BJ (cell line): ENCODE measurements at regions not wholly inside any gene's neighbourhood (a gene's known extent, or its start where the extent isn't known, plus 50 kb on each side); places are given as distances from the start of the nearest gene placed in this dataset.

Experiments used
- CTCF ChIA-PET: fragments of 350-600 bp; formaldehyde crosslinking; extraction: SDS; loops from one replicate; lab custom pipeline; 2021; ENCODE audit warnings: antibody characterized with exemption, inconsistent platforms; lab: Yijun Ruan, JAX
- POLR2A ChIA-PET: fragments of 300-600 bp; sonication (Branson Sonifier 250); formaldehyde crosslinking; extraction: SDS; loops from one replicate; lab custom pipeline; 2021; ENCODE audit warnings: antibody characterized with exemption; lab: Charles Lee
- DNase-seq: peaks from one replicate; pipeline ENCODE4 v3.0.0-alpha.2; 2011; ENCODE audit warnings: low read depth
- H3K27me3 ChIP-seq: 2 replicates; pipeline ENCODE4 v1.6.0; 2011; ENCODE audit warnings: low read length; ENCODE audit not compliant: control insufficient read depth, insufficient read depth
- H3K36me3 ChIP-seq: 2 replicates; pipeline ENCODE4 v1.5.1; 2011; ENCODE audit warnings: low read length; ENCODE audit not compliant: control insufficient read depth, insufficient read depth
- H3K4me3 ChIP-seq: 2 replicates; pipeline ENCODE4 v1.5.1; 2011; ENCODE audit warnings: low read depth, mild to moderate bottlenecking, control low read depth, low read length
- TF ChIP-seq, protein P1 (sequence below): IDR thresholded peaks from 2 replicates; pipeline ENCODE4 v1.5.1; 2011; ENCODE audit warnings: low read depth, mild to moderate bottlenecking, control low read depth, inconsistent platforms, low read length, moderate library complexity; ENCODE audit not compliant: insufficient read depth

DNA sequence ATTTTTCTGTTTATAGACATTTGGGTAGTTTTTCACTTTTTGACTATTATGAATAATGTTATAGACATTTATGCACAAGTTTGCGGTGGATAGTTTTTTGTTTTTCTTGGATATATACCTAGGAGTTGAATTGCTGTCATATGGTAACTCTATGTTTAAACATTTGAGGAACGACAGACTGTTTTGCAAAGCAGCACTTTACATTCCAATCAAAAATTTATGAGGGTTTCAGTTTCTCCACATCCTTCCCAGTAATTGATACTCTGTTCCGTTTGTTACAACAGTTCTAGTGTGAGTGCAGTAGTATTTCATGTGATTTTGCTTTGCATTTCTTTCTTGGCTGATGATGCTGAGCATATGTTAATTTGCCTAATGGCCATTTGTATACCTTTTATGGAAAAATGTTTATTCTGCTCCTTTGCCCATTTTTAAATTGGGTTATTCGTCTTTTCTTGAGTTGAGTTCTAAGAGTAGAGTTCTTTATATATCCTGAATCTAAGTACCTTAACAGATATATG, 617.3 kb upstream of the LRATD1 start:
- H3K36me3 ChIP-seq = no peaks in the 10 kb centered on the region
- H3K27me3 ChIP-seq = no peaks in the 10 kb centered on the region
- no peak for DNase-seq
- TF ChIP-seq, protein P1, sequence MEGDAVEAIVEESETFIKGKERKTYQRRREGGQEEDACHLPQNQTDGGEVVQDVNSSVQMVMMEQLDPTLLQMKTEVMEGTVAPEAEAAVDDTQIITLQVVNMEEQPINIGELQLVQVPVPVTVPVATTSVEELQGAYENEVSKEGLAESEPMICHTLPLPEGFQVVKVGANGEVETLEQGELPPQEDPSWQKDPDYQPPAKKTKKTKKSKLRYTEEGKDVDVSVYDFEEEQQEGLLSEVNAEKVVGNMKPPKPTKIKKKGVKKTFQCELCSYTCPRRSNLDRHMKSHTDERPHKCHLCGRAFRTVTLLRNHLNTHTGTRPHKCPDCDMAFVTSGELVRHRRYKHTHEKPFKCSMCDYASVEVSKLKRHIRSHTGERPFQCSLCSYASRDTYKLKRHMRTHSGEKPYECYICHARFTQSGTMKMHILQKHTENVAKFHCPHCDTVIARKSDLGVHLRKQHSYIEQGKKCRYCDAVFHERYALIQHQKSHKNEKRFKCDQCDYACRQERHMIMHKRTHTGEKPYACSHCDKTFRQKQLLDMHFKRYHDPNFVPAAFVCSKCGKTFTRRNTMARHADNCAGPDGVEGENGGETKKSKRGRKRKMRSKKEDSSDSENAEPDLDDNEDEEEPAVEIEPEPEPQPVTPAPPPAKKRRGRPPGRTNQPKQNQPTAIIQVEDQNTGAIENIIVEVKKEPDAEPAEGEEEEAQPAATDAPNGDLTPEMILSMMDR = no peak
- H3K4me3 ChIP-seq = no peak overlapping the region
- ChIA-PET POLR2A (no interaction called here), CTCF (no interaction called here)

DNA sequence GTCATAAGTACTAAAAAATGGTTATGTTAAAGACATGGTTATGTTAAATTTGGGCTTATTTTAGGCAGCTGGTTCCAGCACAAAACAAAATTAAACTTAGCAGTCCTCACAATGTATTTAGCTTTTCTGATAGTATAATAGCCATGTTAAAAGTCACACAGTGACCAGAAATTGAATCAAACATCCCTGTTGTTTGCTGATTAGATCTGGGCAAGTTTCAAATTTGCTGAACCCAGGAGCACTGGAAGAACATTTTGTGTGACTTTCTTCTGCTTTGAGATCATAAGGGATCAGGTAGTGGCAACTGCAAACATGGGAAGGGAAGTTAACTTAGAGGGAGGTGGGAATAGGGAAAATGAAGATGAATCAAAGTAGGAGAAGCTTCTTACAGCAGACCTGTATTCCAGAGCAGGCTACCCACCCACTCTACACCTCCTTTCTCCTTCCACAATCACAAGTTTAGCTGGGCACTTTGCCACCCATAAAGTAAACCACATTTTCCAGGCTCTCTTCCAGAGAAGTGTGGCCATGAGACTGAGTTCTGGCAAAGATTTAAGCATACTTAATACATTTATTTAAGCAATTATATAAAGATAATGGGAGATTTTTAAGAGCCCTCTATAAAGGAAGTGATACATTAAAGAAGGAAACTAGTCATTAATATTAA, 616.1 kb upstream of the LRATD1 start:
- H3K36me3 ChIP-seq = no peaks in the 10 kb centered on the region
- no peak overlapping the region for H3K4me3 ChIP-seq
- POLR2A ChIA-PET = no interaction called here
- TF ChIP-seq, protein P1 = no peak
- CTCF ChIA-PET = no interaction called here
- H3K27me3 ChIP-seq = no peaks in the 10 kb centered on the region
- no peak for DNase-seq

DNA sequence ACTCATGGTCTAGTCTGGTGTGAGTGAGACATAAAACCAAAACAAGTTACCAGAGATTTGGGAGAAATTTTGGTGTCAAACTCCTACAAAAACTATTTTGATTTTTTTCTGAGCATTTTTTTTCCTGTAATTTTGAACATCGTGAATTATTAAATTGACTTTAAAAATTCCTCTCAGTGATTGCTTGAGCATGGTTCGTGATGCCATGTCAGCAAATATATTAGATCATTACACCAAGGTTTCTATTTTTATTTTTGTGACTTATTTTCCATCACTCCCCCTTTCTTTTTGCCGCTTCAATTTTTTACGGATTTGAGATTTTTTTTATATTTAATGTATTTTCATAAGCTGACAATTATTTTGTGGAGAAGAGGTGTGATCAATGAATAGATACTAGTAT, 613.9 kb upstream of the LRATD1 start:
- ChIA-PET CTCF (no interaction called here), POLR2A (no interaction called here)
- no peaks in the 10 kb centered on the region for H3K27me3 ChIP-seq
- no peaks in the 10 kb centered on the region for H3K36me3 ChIP-seq
- TF ChIP-seq, protein P1 = no peak
- no peak for DNase-seq
- no peak overlapping the region for H3K4me3 ChIP-seq

DNA sequence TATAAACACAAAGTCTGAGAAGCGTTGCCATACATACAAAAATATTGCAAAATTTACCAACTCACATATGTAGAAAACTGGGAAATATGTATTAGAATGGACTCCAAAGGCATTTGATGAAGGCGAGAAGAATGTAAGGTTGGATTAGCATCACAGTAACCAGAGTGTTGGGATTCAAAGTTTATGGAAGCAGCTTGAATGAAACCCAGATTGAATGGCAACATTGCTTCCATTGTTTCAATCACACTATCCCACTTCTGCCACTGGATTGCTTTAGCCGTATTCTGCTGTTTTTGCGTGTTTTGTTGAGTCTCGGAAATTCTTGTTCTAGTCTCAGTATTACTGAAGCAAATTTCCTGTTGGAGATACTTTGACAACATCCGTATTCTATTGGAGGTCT, 609.0 kb upstream of the LRATD1 start:
- no peak for DNase-seq
- POLR2A ChIA-PET = no interaction called here
- TF ChIP-seq, protein P1 = no peak

DNA sequence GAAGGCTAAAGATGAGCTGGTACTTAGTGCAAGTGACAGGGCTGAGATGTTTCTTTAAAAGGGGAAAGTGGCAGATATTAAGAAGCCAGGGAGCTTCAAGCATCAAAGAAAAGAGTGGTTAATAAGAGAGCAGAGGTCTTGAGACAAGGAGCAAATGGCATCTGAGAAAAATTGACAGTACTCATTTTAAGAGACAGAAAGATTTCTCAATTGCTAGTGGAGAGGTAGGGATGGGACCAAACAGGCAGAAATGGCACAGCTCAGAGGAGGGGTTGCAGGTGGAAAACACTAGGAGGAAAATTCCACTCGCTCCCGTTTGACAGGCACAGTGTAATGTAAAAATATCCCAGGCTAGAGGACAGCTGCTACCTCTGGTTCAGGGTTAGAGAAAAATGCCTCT, 593.4 kb upstream of the LRATD1 start:
- DNase-seq = no peak
- POLR2A ChIA-PET = no interaction called here
- CTCF ChIA-PET = no interaction called here
- TF ChIP-seq, protein P1 = no peak
- H3K4me3 ChIP-seq = no peak overlapping the region
- no peaks in the 10 kb centered on the region for H3K36me3 ChIP-seq
- H3K27me3 ChIP-seq = no peaks in the 10 kb centered on the region

More for the DNA sequence above, 609.0 kb upstream of the LRATD1 start:
- no peaks in the 10 kb centered on the region for H3K36me3 ChIP-seq
- CTCF ChIA-PET = no interaction called here
- no peak overlapping the region for H3K4me3 ChIP-seq
- no peaks in the 10 kb centered on the region for H3K27me3 ChIP-seq
